ENCODE measurements at regions not wholly inside any gene's neighbourhood (a gene's known extent, or its start where the extent isn't known, plus 50 kb on each side); places are given as distances from the start of the nearest gene placed in this dataset.

- no peak for TF ChIP-seq JARID2 (CRISPR knock-in tag; IDR thresholded peaks at IDR 0.05; ENCODE audit: insufficient replicate concordance)
- TF ChIP-seq ARID3A (IDR thresholded peaks at IDR 0.05; ENCODE audit: low read depth, low read length): 0 out of 2 replicates have a peak, but pooled peaks have one; percentile 31
- no peak; the same call in 1 of the 2 replicates for TF ChIP-seq MIXL1 (CRISPR knock-in tag; IDR thresholded peaks at IDR 0.05)
- TF ChIP-seq POGK (CRISPR knock-in tag; conservative IDR thresholded peaks at IDR 0.05): 0 out of 2 replicates have a peak, but pooled peaks have one; percentile 70
- peak; percentile 72; the same call in 1 of the 2 replicates for TF ChIP-seq GZF1 (CRISPR knock-in tag; IDR thresholded peaks at IDR 0.05)
- no peak for TF ChIP-seq USF2 (IDR thresholded peaks at IDR 0.05; ENCODE audit: low read depth, low read length)
- TF ChIP-seq USF2 (CRISPR knock-in tag; IDR thresholded peaks at IDR 0.05; ENCODE audit: borderline replicate concordance): peak; percentile 60; the same call in 1 of the 2 replicates
- TF ChIP-seq ZNF766 (CRISPR knock-in tag; IDR thresholded peaks at IDR 0.05; ENCODE audit: borderline replicate concordance): 0 out of 2 replicates have a peak, but pooled peaks have one; percentile 34
- TF ChIP-seq CHD4 (IDR thresholded peaks at IDR 0.05; ENCODE audit: borderline replicate concordance, low read length): peak; percentile 58; the same call in 1 of the 2 replicates
- peak; percentile 39; the same call in 1 of the 2 replicates for TF ChIP-seq NAIF1 (CRISPR knock-in tag; IDR thresholded peaks at IDR 0.05; ENCODE audit: borderline replicate concordance)
- TF ChIP-seq CBX5 (CRISPR knock-in tag; IDR thresholded peaks at IDR 0.05; ENCODE audit: borderline replicate concordance): no peak
- TF ChIP-seq ZNF749 (CRISPR knock-in tag; IDR thresholded peaks at IDR 0.05; ENCODE audit: borderline replicate concordance): peak; percentile 34; the same call in 1 of the 2 replicates
- TF ChIP-seq ZSCAN9 (CRISPR knock-in tag; IDR thresholded peaks at IDR 0.05; ENCODE audit: borderline replicate concordance): 0 out of 2 replicates have a peak, but pooled peaks have one; percentile 60
- TF ChIP-seq GLMP (CRISPR knock-in tag; IDR thresholded peaks at IDR 0.05; ENCODE audit: borderline replicate concordance): no peak
- TF ChIP-seq ZNF512B (CRISPR knock-in tag; IDR thresholded peaks at IDR 0.05; ENCODE audit: borderline replicate concordance): 0 out of 2 replicates have a peak, but pooled peaks have one; percentile 52
- TF ChIP-seq TARDBP (CRISPR knock-in tag; IDR thresholded peaks at IDR 0.05): peak; percentile 39; the same call in 1 of the 2 replicates
Observed at GRCh38 chr1:182291584-182292192, 99.9 kb downstream of the GLUL start (continued).
